Putamen (tissue), 1 donor: ENCODE measurements at regions not wholly inside any gene's neighbourhood (a gene's known extent, or its start where the extent isn't known, plus 50 kb on each side); places are given as distances from the start of the nearest gene placed in this dataset.
"Not testable (repeated sequence)": the region's sequence is repeated elsewhere in the genome, so short reads cannot be mapped to it uniquely, and the experiment has no call there.

Experiments used
- DNase-seq: peaks from one replicate; pipeline ENCODE4 v3.0.0-alpha.2; 2016; ENCODE audit warnings: low spot score

GRCh38 chr5:68115584-68115983 is 100.0 kb upstream of the PIK3R1 start:
- DNase-seq, result no peak

- no peak for DNase-seq
Measured at GRCh38 chr5:68114378-68115040, 101.0 kb upstream of the PIK3R1 start.

GRCh38 chr5:68112658-68113057 is 102.9 kb upstream of the PIK3R1 start:
- no peak for DNase-seq

- DNase-seq, result no peak
Measured at GRCh38 chr5:68110894-68111293, 104.7 kb upstream of the PIK3R1 start.

GRCh38 chr5:68110264-68110663 is 105.3 kb upstream of the PIK3R1 start:
- no peak for DNase-seq

GRCh38 chr5:68104217-68104616 is 111.3 kb upstream of the PIK3R1 start:
- not testable (repeated sequence) for DNase-seq

- DNase-seq, result not testable (repeated sequence)
Measured at GRCh38 chr5:68103297-68103696, 112.3 kb upstream of the PIK3R1 start.

GRCh38 chr5:68099327-68099726 is 116.2 kb upstream of the PIK3R1 start:
- DNase-seq, result no peak

GRCh38 chr5:68093455-68094159 is 121.9 kb upstream of the PIK3R1 start:
- no peak for DNase-seq

- no peak for DNase-seq
Measured at GRCh38 chr5:68088302-68088701, 127.3 kb upstream of the PIK3R1 start.

GRCh38 chr5:68087866-68088265 is 127.7 kb upstream of the PIK3R1 start:
- no peak for DNase-seq

- DNase-seq, result peak; percentile 63
Measured at GRCh38 chr5:68086857-68087256, 128.7 kb upstream of the PIK3R1 start.

- DNase-seq, result no peak
Measured at GRCh38 chr5:68086439-68086838, 129.1 kb upstream of the PIK3R1 start.

GRCh38 chr5:68084396-68084795 is 131.2 kb upstream of the PIK3R1 start:
- no peak for DNase-seq

- DNase-seq, result no peak
Measured at GRCh38 chr5:68080282-68081050, 135.1 kb upstream of the PIK3R1 start.

GRCh38 chr5:68077349-68077894 is 138.1 kb upstream of the PIK3R1 start:
- DNase-seq, result no peak

GRCh38 chr5:68074633-68075032 is 140.9 kb upstream of the PIK3R1 start:
- no peak for DNase-seq

- no peak for DNase-seq
Measured at GRCh38 chr5:68074048-68074632, 141.4 kb upstream of the PIK3R1 start.

GRCh38 chr5:68071736-68072135 is 143.8 kb upstream of the PIK3R1 start:
- DNase-seq, result no peak

GRCh38 chr5:68071282-68071632 is 144.3 kb upstream of the PIK3R1 start:
- DNase-seq, result no peak

- DNase-seq, result no peak
Measured at GRCh38 chr5:68070591-68071281, 144.8 kb upstream of the PIK3R1 start.
